Caco-2 (cell line): ENCODE measurements at regions not wholly inside any gene's neighbourhood (a gene's known extent, or its start where the extent isn't known, plus 50 kb on each side); places are given as distances from the start of the nearest gene placed in this dataset.

Experiments used
- BruUV-seq: library from RNA; stranded (reverse); fragments of 400-500 nt; replicated peaks from 2 replicates; lab custom pipeline; 2021; lab: Mats Ljungman, UMichigan
- CTCF ChIA-PET: fragments of 300-600 bp; sonication (Branson Sonifier 250); formaldehyde crosslinking; loops from one replicate; lab custom pipeline; 2022; ENCODE audit warnings: antibody characterized with exemption; lab: Charles Lee
- POLR2A ChIA-PET: fragments of 300-600 bp; sonication (Branson Sonifier 250); formaldehyde crosslinking; loops from one replicate; lab custom pipeline; 2022; ENCODE audit warnings: antibody characterized with exemption; lab: Charles Lee
- DNase-seq, 2 experiments: peaks; one replicate each; pipeline versions ENCODE4 v3.0.0 to v3.0.0-alpha.2; 2020 to 2022
- H3K27me3 ChIP-seq: replicated peaks from 2 replicates; pipeline ENCODE4 v1.6.0; 2011; ENCODE audit warnings: low read length; ENCODE audit not compliant: control insufficient read depth, insufficient read depth
- H3K36me3 ChIP-seq: 2 replicates; pipeline ENCODE4 v1.5.1; 2011; ENCODE audit warnings: low read length; ENCODE audit not compliant: control insufficient read depth, insufficient read depth
- H3K4me1 ChIP-seq: fragments of 250-450 bp; sonication (Bioruptor Pico); 2 replicates; pipeline ENCODE4 v1.5.1; 2020; ENCODE audit warnings: mild to moderate bottlenecking
- H3K4me3 ChIP-seq: 2 replicates; pipeline ENCODE4 v1.5.1; 2011; ENCODE audit warnings: low read depth, mild to moderate bottlenecking, control low read depth, low read length
- H3K9me3 ChIP-seq: fragments of 250-450 bp; sonication (Bioruptor Pico); 2 replicates; pipeline ENCODE4 v1.5.1; 2020; ENCODE audit warnings: mild to moderate bottlenecking, moderate library complexity
- H3K27ac Mint-ChIP-seq: one replicate; pipeline ENCODE4 v1.8.0; 2022; ENCODE audit warnings: mixed read lengths; ENCODE audit not compliant: unreplicated experiment
- H3K27me3 Mint-ChIP-seq: one replicate; pipeline ENCODE4 v1.8.0; 2022; ENCODE audit warnings: mixed read lengths; ENCODE audit not compliant: insufficient read depth, unreplicated experiment
- H3K36me3 Mint-ChIP-seq: one replicate; pipeline ENCODE4 v1.8.0; 2022; ENCODE audit warnings: mild to moderate bottlenecking, mixed read lengths; ENCODE audit not compliant: insufficient read depth, unreplicated experiment
- H3K4me1 Mint-ChIP-seq: one replicate; pipeline ENCODE4 v1.8.0; 2022; ENCODE audit warnings: low read depth, mixed read lengths; ENCODE audit not compliant: unreplicated experiment
- H3K4me3 Mint-ChIP-seq: one replicate; pipeline ENCODE4 v1.8.0; 2022; ENCODE audit warnings: mild to moderate bottlenecking, moderate library complexity, mixed read lengths; ENCODE audit not compliant: unreplicated experiment
- H3K9me3 Mint-ChIP-seq: one replicate; pipeline ENCODE4 v1.8.0; 2022; ENCODE audit warnings: mixed read lengths; ENCODE audit not compliant: unreplicated experiment
- CTCF ChIP-seq, 2 experiments: fragments of 200-600 bp in 1 of 2; IDR thresholded peaks; 1 replicate in 1 of 2; 2 replicates in 1 of 2; pipeline versions ENCODE4 v1.5.1 to v1.8.0; 2011 to 2022; ENCODE audit warnings: antibody characterized with exemption in 1 of 2, control low read depth in 1 of 2, inconsistent platforms in 1 of 2, low read depth in 1 of 2, low read length in 1 of 2, mild to moderate bottlenecking in 1 of 2, moderate library complexity in 1 of 2; ENCODE audit not compliant: insufficient read depth in 1 of 2, severe bottlenecking in 1 of 2, unreplicated experiment in 1 of 2
- intact Hi-C: fragments of 100-400 bp; cut with micrococcal nuclease; formaldehyde crosslinking; loops from one replicate; pipeline ENCODE4 v1.10.0; 2022; ENCODE audit not compliant: unreplicated experiment

- Histone ChIP-seq H3K36me3 (no peaks in the 10 kb centered on the region), H3K9me3 (peaks cover 3% of the 10 kb centered on the region; the same call in 1 of the 2 replicates), H3K4me3 (no peak overlapping the region), H3K27me3 (no peaks in the 10 kb centered on the region), H3K4me1 (no peaks in the 10 kb centered on the region)
- BruUV-seq, result no TSS peak
- no peak overlapping the region for H3K27ac Mint-ChIP-seq
- intact Hi-C loops, result no loop called here
- H3K4me1 Mint-ChIP-seq, result no peaks in the 10 kb centered on the region
- TF ChIP-seq CTCF (IDR thresholded peaks at IDR 0.05; ENCODE audit: insufficient read depth in 1 of 2, low read depth in 1 of 2, low read length in 1 of 2, severe bottlenecking in 1 of 2, unreplicated experiment in 1 of 2), result no peak
- H3K9me3 Mint-ChIP-seq, result peaks cover 18% of the 10 kb centered on the region
- no peaks in the 10 kb centered on the region for H3K36me3 Mint-ChIP-seq
- H3K27me3 Mint-ChIP-seq, result no peaks in the 10 kb centered on the region
- CTCF ChIA-PET, result no interaction called here
- DNase-seq, result no peak
- POLR2A ChIA-PET, result no interaction called here
- H3K4me3 Mint-ChIP-seq, result no peak overlapping the region
Observed at GRCh38 chr7:153628825-153629224, 423.4 kb upstream of the DPP6 start.

- Mint-ChIP-seq H3K9me3 (peaks cover 34% of the 10 kb centered on the region), H3K36me3 (no peaks in the 10 kb centered on the region)
Observed at GRCh38 chr7:153638821-153639435, 413.3 kb upstream of the DPP6 start.

GRCh38 chr7:153640586-153640985 is 411.6 kb upstream of the DPP6 start:
- H3K9me3 ChIP-seq, result peaks cover 13% of the 10 kb centered on the region; the same call in 1 of the 2 replicates
- Mint-ChIP-seq H3K4me1 (no peaks in the 10 kb centered on the region), H3K9me3 (peaks cover 43% of the 10 kb centered on the region), H3K27me3 (no peaks in the 10 kb centered on the region), H3K27ac (no peak overlapping the region), H3K4me3 (no peak overlapping the region), H3K36me3 (no peaks in the 10 kb centered on the region)
- H3K36me3 ChIP-seq, result no peaks in the 10 kb centered on the region
- intact Hi-C loops, result no loop called here
- no peak for DNase-seq
- BruUV-seq, result no TSS peak
- no peak overlapping the region for H3K4me3 ChIP-seq
- H3K27me3 ChIP-seq, result no peaks in the 10 kb centered on the region
- CTCF ChIA-PET, result no interaction called here
- no peaks in the 10 kb centered on the region for H3K4me1 ChIP-seq
- POLR2A ChIA-PET, result no interaction called here
- TF ChIP-seq CTCF (IDR thresholded peaks at IDR 0.05; ENCODE audit: insufficient read depth in 1 of 2, low read depth in 1 of 2, low read length in 1 of 2, severe bottlenecking in 1 of 2, unreplicated experiment in 1 of 2), result no peak

More at GRCh38 chr7:153638821-153639435, 413.3 kb upstream of the DPP6 start:
- H3K4me3 Mint-ChIP-seq, result no peak overlapping the region
- no TSS peak for BruUV-seq
- H3K4me1 Mint-ChIP-seq, result no peaks in the 10 kb centered on the region
- Histone ChIP-seq H3K4me3 (no peak overlapping the region), H3K36me3 (no peaks in the 10 kb centered on the region), H3K9me3 (peaks cover 9% of the 10 kb centered on the region; the same call in 1 of the 2 replicates), H3K27me3 (no peaks in the 10 kb centered on the region), H3K4me1 (no peaks in the 10 kb centered on the region)
- ChIA-PET POLR2A (no interaction called here), CTCF (interaction anchor here (0.6 kb wide), 1 partner anchor 122 kb away, joined by 3 read pairs; no protein-coding TSS in a partner anchor)
- no peak for DNase-seq
- intact Hi-C loops, result no loop called here
- H3K27me3 Mint-ChIP-seq, result no peaks in the 10 kb centered on the region
- no peak for TF ChIP-seq CTCF (IDR thresholded peaks at IDR 0.05; ENCODE audit: insufficient read depth in 1 of 2, low read depth in 1 of 2, low read length in 1 of 2, severe bottlenecking in 1 of 2, unreplicated experiment in 1 of 2)
- H3K27ac Mint-ChIP-seq, result no peak overlapping the region
